H1 (cell line): ENCODE measurements at regions not wholly inside any gene's neighbourhood (a gene's known extent, or its start where the extent isn't known, plus 50 kb on each side); places are given as distances from the start of the nearest gene placed in this dataset.

Experiments
- CTCF ChIP-seq, 3 experiments: IDR thresholded peaks; 1 replicate in 2 of 3; 2 replicates in 1 of 3; pipeline versions ENCODE4 v1.5.1 to v1.6.1; 2011; ENCODE audit warnings: low read length in 3 of 3, mild to moderate bottlenecking in 3 of 3, inconsistent platforms in 2 of 3, low read depth in 1 of 3, moderate library complexity in 1 of 3; ENCODE audit not compliant: insufficient read depth in 1 of 3; ENCODE audit errors: control extremely low read depth in 1 of 3
- MAX ChIP-seq: IDR thresholded peaks from 2 replicates; pipeline ENCODE4 v1.6.1; 2012; ENCODE audit warnings: inconsistent platforms
- POLR2A ChIP-seq, 2 experiments: IDR thresholded peaks; 1 replicate in 1 of 2; 2 replicates in 1 of 2; pipeline ENCODE4 v1.6.1; 2011; ENCODE audit warnings: low read depth in 2 of 2, low read length in 2 of 2, mild to moderate bottlenecking in 2 of 2; ENCODE audit errors: control extremely low read depth in 1 of 2
- RBBP5 ChIP-seq: IDR thresholded peaks from 2 replicates; pipeline ENCODE4 v1.7.1; 2012; ENCODE audit warnings: low read depth, mild to moderate bottlenecking, inconsistent platforms, low read length, moderate library complexity, borderline replicate concordance
- SUZ12 ChIP-seq: fragments of 200-600 bp; sonication (generic); IDR thresholded peaks from 2 replicates; pipeline ENCODE4 v1.6.1; 2012; ENCODE audit warnings: mild to moderate bottlenecking, inconsistent platforms, low read length, moderate library complexity, mixed read lengths

- TF ChIP-seq MAX (no peak), CTCF (IDR thresholded peaks at IDR 0.05; ENCODE audit: control extremely low read depth in 1 of 3, insufficient read depth in 1 of 3, low read depth in 1 of 3, low read length in 3 of 3) (no peak), SUZ12 (no peak), RBBP5 (no peak), POLR2A (IDR thresholded peaks at IDR 0.05; ENCODE audit: control extremely low read depth in 1 of 2, low read depth in 2 of 2, low read length in 2 of 2) (no peak)
Observed at GRCh38 chr5:167233507-167234220, 1057.8 kb upstream of the WWC1 start.
